ENCODE measurements at regions not wholly inside any gene's neighbourhood (a gene's known extent, or its start where the extent isn't known, plus 50 kb on each side); places are given as distances from the start of the nearest gene placed in this dataset.

DNA sequence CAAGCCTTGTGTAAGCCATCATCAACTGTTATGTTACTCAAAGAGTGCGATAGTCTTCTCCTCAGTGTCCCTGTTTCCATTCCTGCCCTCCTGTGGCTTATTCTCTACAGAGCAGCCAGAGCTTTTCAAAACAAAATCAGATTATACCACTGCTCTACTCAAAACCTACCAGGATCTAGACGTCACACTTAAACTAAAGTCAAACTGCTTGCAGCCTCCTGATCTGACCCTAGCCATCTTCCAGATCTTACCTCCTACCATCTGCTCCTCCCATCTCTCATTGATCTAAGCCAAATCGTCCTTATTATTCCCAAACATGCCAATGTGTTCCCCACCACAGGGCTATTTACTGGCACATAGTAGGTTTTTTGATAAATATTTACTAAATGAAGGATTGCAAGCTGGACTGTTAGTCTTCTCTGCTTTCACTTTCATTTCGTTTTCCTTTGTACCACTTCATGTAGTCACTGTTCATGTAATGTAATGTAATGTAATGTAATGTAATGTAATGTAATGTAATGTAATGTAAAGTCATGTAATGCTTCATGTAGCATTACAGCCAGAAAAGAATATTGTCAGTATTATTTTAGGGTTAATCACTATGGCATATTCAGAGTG, 116.1 kb downstream of the GPR37 start:
- TF ChIP-seq, protein P1, sequence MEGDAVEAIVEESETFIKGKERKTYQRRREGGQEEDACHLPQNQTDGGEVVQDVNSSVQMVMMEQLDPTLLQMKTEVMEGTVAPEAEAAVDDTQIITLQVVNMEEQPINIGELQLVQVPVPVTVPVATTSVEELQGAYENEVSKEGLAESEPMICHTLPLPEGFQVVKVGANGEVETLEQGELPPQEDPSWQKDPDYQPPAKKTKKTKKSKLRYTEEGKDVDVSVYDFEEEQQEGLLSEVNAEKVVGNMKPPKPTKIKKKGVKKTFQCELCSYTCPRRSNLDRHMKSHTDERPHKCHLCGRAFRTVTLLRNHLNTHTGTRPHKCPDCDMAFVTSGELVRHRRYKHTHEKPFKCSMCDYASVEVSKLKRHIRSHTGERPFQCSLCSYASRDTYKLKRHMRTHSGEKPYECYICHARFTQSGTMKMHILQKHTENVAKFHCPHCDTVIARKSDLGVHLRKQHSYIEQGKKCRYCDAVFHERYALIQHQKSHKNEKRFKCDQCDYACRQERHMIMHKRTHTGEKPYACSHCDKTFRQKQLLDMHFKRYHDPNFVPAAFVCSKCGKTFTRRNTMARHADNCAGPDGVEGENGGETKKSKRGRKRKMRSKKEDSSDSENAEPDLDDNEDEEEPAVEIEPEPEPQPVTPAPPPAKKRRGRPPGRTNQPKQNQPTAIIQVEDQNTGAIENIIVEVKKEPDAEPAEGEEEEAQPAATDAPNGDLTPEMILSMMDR (IDR thresholded peaks at IDR 0.05), result no peak
- no peak for TF ChIP-seq POLR2A (IDR thresholded peaks at IDR 0.05)

All from ovary (tissue), 3 donors.